HG03457 (cell line): ENCODE measurements at regions not wholly inside any gene's neighbourhood (a gene's known extent, or its start where the extent isn't known, plus 50 kb on each side); places are given as distances from the start of the nearest gene placed in this dataset.

Experiments
- ATAC-seq: cut with Tn5 transposase; IDR thresholded peaks from one replicate; pipeline ENCODE4 v1.9.1; 2021; ENCODE audit warnings: moderate number of reproducible peaks; ENCODE audit not compliant: unreplicated experiment

- no peak for ATAC-seq
Measured at GRCh38 chr13:65103351-65103750, 2126.8 kb downstream of the PCDH9 start.

GRCh38 chr13:65095161-65096082, 2134.7 kb downstream of the PCDH9 start:
- ATAC-seq, result no peak

GRCh38 chr13:65093357-65093756, 2136.8 kb downstream of the PCDH9 start:
- no peak for ATAC-seq

- no peak for ATAC-seq
Measured at GRCh38 chr13:65091031-65091430, 2139.1 kb downstream of the PCDH9 start.

- ATAC-seq, result no peak
Measured at GRCh38 chr13:65090186-65090585, 2139.9 kb downstream of the PCDH9 start.

GRCh38 chr13:65088906-65089305, 2141.2 kb downstream of the PCDH9 start:
- ATAC-seq, result no peak

- ATAC-seq, result no peak
Measured at GRCh38 chr13:65085977-65086376, 2144.2 kb downstream of the PCDH9 start.

GRCh38 chr13:65074248-65074647, 2155.9 kb downstream of the PCDH9 start:
- no peak for ATAC-seq

- no peak for ATAC-seq
Measured at GRCh38 chr13:65064967-65065366, 2165.2 kb downstream of the PCDH9 start.

- ATAC-seq, result no peak
Measured at GRCh38 chr13:65063753-65064152, 2166.4 kb downstream of the PCDH9 start.

- ATAC-seq, result no peak
Measured at GRCh38 chr13:65057986-65058385, 2172.2 kb downstream of the PCDH9 start.

GRCh38 chr13:65054277-65054676, 2175.9 kb downstream of the PCDH9 start:
- ATAC-seq, result no peak

GRCh38 chr13:65036999-65037398, 2193.1 kb downstream of the PCDH9 start:
- ATAC-seq, result no peak

- no peak for ATAC-seq
Measured at GRCh38 chr13:65035302-65035701, 2194.8 kb downstream of the PCDH9 start.

- ATAC-seq, result no peak
Measured at GRCh38 chr13:65034266-65034665, 2195.9 kb downstream of the PCDH9 start.

GRCh38 chr13:65032825-65033224, 2197.3 kb downstream of the PCDH9 start:
- ATAC-seq, result no peak

GRCh38 chr13:65028101-65028500, 2202.0 kb downstream of the PCDH9 start:
- ATAC-seq, result no peak

- ATAC-seq, result no peak
Measured at GRCh38 chr13:65026505-65026904, 2203.6 kb downstream of the PCDH9 start.

GRCh38 chr13:65011378-65011777, 2218.8 kb downstream of the PCDH9 start:
- no peak for ATAC-seq

GRCh38 chr13:64997438-64997837, 2232.7 kb downstream of the PCDH9 start:
- ATAC-seq, result no peak

GRCh38 chr13:64993514-64994164, 2236.5 kb downstream of the PCDH9 start:
- ATAC-seq, result no peak

- ATAC-seq, result no peak
Measured at GRCh38 chr13:64992314-64992713, 2237.8 kb downstream of the PCDH9 start.
